GM12878 (cell line): ENCODE measurements at regions not wholly inside any gene's neighbourhood (a gene's known extent, or its start where the extent isn't known, plus 50 kb on each side); places are given as distances from the start of the nearest gene placed in this dataset.

ENCODE experiments used
- ATAC-seq: fragments of 200-7000 bp; cut with Tn5 transposase; 3 replicates; pipeline ENCODE4 v1.9.1; 2020; ENCODE audit warnings: mild to moderate bottlenecking, moderate library complexity
- BruUV-seq: library from RNA; stranded (reverse); fragments of 400-500 nt; replicated peaks from 2 replicates; lab custom pipeline; 2021; lab: Mats Ljungman, UMichigan
- CTCF ChIA-PET: fragments of 300-600 bp; sonication (Branson Sonifier 250); formaldehyde crosslinking; extraction: SDS; loops from one replicate; lab custom pipeline; 2021; ENCODE audit warnings: inconsistent platforms; lab: Yijun Ruan, JAX
- POLR2A ChIA-PET: fragments of 350-600 bp; formaldehyde crosslinking; extraction: SDS; loops from one replicate; lab custom pipeline; 2021; ENCODE audit warnings: inconsistent platforms; lab: Charles Lee
- RAD21 ChIA-PET: fragments of 300-600 bp; sonication (Branson Sonifier 250); formaldehyde crosslinking; loops from one replicate; lab custom pipeline; 2023; ENCODE audit warnings: antibody characterized with exemption; ENCODE audit not compliant: unreplicated experiment; lab: Charles Lee
- SMC1A ChIA-PET: fragments of 300-600 bp; sonication (Branson Sonifier 250); formaldehyde crosslinking; loops from one replicate; lab custom pipeline; 2023; ENCODE audit not compliant: unreplicated experiment, uncharacterized antibody; lab: Charles Lee
- DNase-seq: peaks from one replicate; pipeline ENCODE4 v3.0.0-alpha.2; 2011; ENCODE audit warnings: low read depth, low spot score
- FAIRE-seq: peaks from 3 replicates; lab custom pipeline; 2011; peaks lifted over from hg19 to GRCh38; lab: Jason Lieb, UNC
- H2AFZ ChIP-seq: 2 replicates; pipeline ENCODE4 v1.6.0; 2011; ENCODE audit warnings: low read depth, low read length, control low read depth; ENCODE audit not compliant: control insufficient read depth
- H3K27ac ChIP-seq: 2 replicates; pipeline ENCODE4 v1.5.1; 2011; ENCODE audit warnings: control low read depth; ENCODE audit not compliant: control insufficient read depth, insufficient read depth
- H3K27me3 ChIP-seq, 2 experiments: replicated peaks in 1 of 2; 2 replicates each; pipeline versions ENCODE4 v1.6.0 to v1.6.1; 2011; ENCODE audit warnings: low read length in 1 of 2; ENCODE audit not compliant: control insufficient read depth in 2 of 2, insufficient read depth in 2 of 2
- H3K36me3 ChIP-seq, 2 experiments: 2 replicates each; pipeline ENCODE4 v1.5.1; 2011; ENCODE audit warnings: low read length in 1 of 2; ENCODE audit not compliant: control insufficient read depth in 2 of 2, insufficient read depth in 2 of 2
- H3K4me1 ChIP-seq: 2 replicates; pipeline ENCODE4 v1.6.1; 2011; ENCODE audit warnings: mild to moderate bottlenecking, low read length, moderate library complexity, mixed read lengths; ENCODE audit not compliant: control insufficient read depth, insufficient read depth
- H3K4me2 ChIP-seq: 2 replicates; pipeline ENCODE4 v1.6.0; 2011; ENCODE audit warnings: control low read depth; ENCODE audit not compliant: control insufficient read depth, insufficient read depth
- H3K4me3 ChIP-seq: fragments of 200-600 bp; sonication (generic); 2 replicates; pipeline ENCODE4 v1.5.1; 2016
- H3K79me2 ChIP-seq: 2 replicates; pipeline ENCODE4 v1.6.0; 2011; ENCODE audit warnings: low read length; ENCODE audit not compliant: control insufficient read depth, insufficient read depth
- H3K9ac ChIP-seq: 2 replicates; pipeline ENCODE4 v1.8.0; 2011; ENCODE audit warnings: low read length, control low read depth, mixed read lengths; ENCODE audit not compliant: control insufficient read depth, insufficient read depth
- H3K9me3 ChIP-seq: replicated peaks from 3 replicates; pipeline ENCODE4 v1.5.1; 2011; ENCODE audit warnings: mild to moderate bottlenecking, low read length; ENCODE audit not compliant: control insufficient read depth, insufficient read depth
- H4K20me1 ChIP-seq: 2 replicates; pipeline ENCODE4 v1.6.0; 2011; ENCODE audit not compliant: control insufficient read depth, insufficient read depth
- ATF7 ChIP-seq: fragments of 450-650 bp; IDR thresholded peaks from 2 replicates; pipeline ENCODE4 v1.6.1; 2016; ENCODE audit warnings: low read depth, mild to moderate bottlenecking
- CHD4 ChIP-seq: fragments of 200-600 bp; sonication (generic); IDR thresholded peaks from 2 replicates; pipeline ENCODE4 v1.6.1; 2016; ENCODE audit warnings: mild to moderate bottlenecking
- E4F1 ChIP-seq: fragments of 450-650 bp; IDR thresholded peaks from 2 replicates; pipeline ENCODE4 v1.6.1; 2018; ENCODE audit warnings: borderline replicate concordance, mild to moderate bottlenecking; ENCODE audit not compliant: partially characterized antibody
- ESRRA ChIP-seq: IDR thresholded peaks from 2 replicates; pipeline ENCODE4 v1.6.1; 2012; ENCODE audit warnings: mild to moderate bottlenecking, low read length, improper control_type of control experiment
- FOXK2 ChIP-seq: fragments of 450-650 bp; IDR thresholded peaks from 2 replicates; pipeline ENCODE4 v1.6.1; 2017; ENCODE audit warnings: mild to moderate bottlenecking, moderate library complexity
- HDAC6 ChIP-seq: fragments of 200-600 bp; sonication (generic); IDR thresholded peaks from one replicate; pipeline ENCODE4 v1.8.0; 2017; ENCODE audit warnings: antibody characterized with exemption; ENCODE audit not compliant: unreplicated experiment
- IRF3 ChIP-seq: fragments of 450-650 bp; IDR thresholded peaks from 2 replicates; pipeline ENCODE4 v1.6.1; 2014; ENCODE audit warnings: mild to moderate bottlenecking
- KLF5 ChIP-seq: fragments of 450-650 bp; IDR thresholded peaks from 2 replicates; pipeline ENCODE4 v1.6.1; 2014; ENCODE audit warnings: mild to moderate bottlenecking; ENCODE audit not compliant: partially characterized antibody
- SPI1 ChIP-seq: IDR thresholded peaks from 2 replicates; pipeline ENCODE4 v1.6.1; 2011; ENCODE audit warnings: low read depth, mild to moderate bottlenecking, low read length, moderate library complexity, borderline replicate concordance; ENCODE audit not compliant: insufficient read depth
- ZNF622 ChIP-seq: fragments of 450-650 bp; IDR thresholded peaks from 2 replicates; pipeline ENCODE4 v1.6.1; 2017; ENCODE audit warnings: mild to moderate bottlenecking, inconsistent platforms
- ZZZ3 ChIP-seq: IDR thresholded peaks from 2 replicates; pipeline ENCODE4 v1.6.1; 2011; ENCODE audit warnings: low read depth; ENCODE audit not compliant: control insufficient read depth, insufficient read length
- whole genome bisulfite sequencing: methylation state at CpG from one replicate; pipeline ENCODE4 v1.1.6; 2016; ENCODE audit warnings: low lambda C conversion rate; ENCODE audit not compliant: insufficient replicate concordance, insufficient coverage; ENCODE audit errors: missing lambda C conversion rate; 5-methylcytosine and 5-hydroxymethylcytosine counted together
- in situ Hi-C: fragments of 300-500 bp; cut with MboI; formaldehyde crosslinking; loops from 9 replicates; pipeline ENCODE4 v1.14.3; 2018; ENCODE audit warnings: mixed read lengths
- intact Hi-C: fragments of 100-400 bp; cut with micrococcal nuclease; formaldehyde crosslinking; loops from one replicate; pipeline ENCODE4 v1.14.2; 2022; ENCODE audit not compliant: unreplicated experiment

- TF ChIP-seq KLF5 (no peak), ZNF622 (no peak), ESRRA (no peak)
- TF ChIP-seq, all 136 proteins: peak for 0
- SMC1A ChIA-PET, result no interaction called here
- CTCF ChIA-PET, result no interaction called here
- no peak overlapping the region for H2AFZ ChIP-seq
- in situ Hi-C loops (no loop called here), intact Hi-C loops (no loop called here)
- no peaks in the 10 kb centered on the region for H4K20me1 ChIP-seq
- peaks cover 7% of the 10 kb centered on the region for H3K4me1 ChIP-seq
- FAIRE-seq (no peak), ATAC-seq (no peak), DNase-seq (no peak)
- no peaks in the 10 kb centered on the region; the same call in 2 of the 3 replicates for H3K9me3 ChIP-seq
- WGBS, result 51% methylated on average over 7 of the region's 7 CpGs
- POLR2A ChIA-PET, result no interaction called here
- no peak overlapping the region for H3K27ac ChIP-seq
- H3K9ac ChIP-seq, result no peak overlapping the region
- no peak overlapping the region for H3K4me2 ChIP-seq
- RAD21 ChIA-PET, result no interaction called here
- H3K27me3 ChIP-seq, result no peaks in the 10 kb centered on the region
- H3K4me3 ChIP-seq, result no peak overlapping the region
- BruUV-seq, result no TSS peak
- H3K36me3 ChIP-seq, result no peaks in the 10 kb centered on the region
- no peaks in the 10 kb centered on the region for H3K79me2 ChIP-seq
Measured at GRCh38 chr3:177431525-177432176, 234.4 kb upstream of the TBL1XR1 start.

GRCh38 chr3:177435301-177435700, 238.0 kb upstream of the TBL1XR1 start:
- ChIA-PET RAD21 (no interaction called here), SMC1A (no interaction called here), POLR2A (no interaction called here), CTCF (no interaction called here)
- in situ Hi-C loops, result no loop called here
- H3K4me3 ChIP-seq, result no peak overlapping the region
- DNase-seq (no peak), ATAC-seq (no peak), FAIRE-seq (no peak)
- H3K4me2 ChIP-seq, result no peak overlapping the region
- H3K36me3 ChIP-seq, result no peaks in the 10 kb centered on the region
- no peaks in the 10 kb centered on the region for H3K4me1 ChIP-seq
- H3K79me2 ChIP-seq, result no peaks in the 10 kb centered on the region
- TF ChIP-seq ZZZ3 (no peak), IRF3 (no peak), CHD4 (no peak), FOXK2 (no peak), E4F1 (no peak), ATF7 (no peak), HDAC6 (no peak), SPI1 (no peak)
- H3K9ac ChIP-seq, result no peak overlapping the region
- BruUV-seq, result no TSS peak
- no peak overlapping the region for H3K27ac ChIP-seq
- no peaks in the 10 kb centered on the region for H3K9me3 ChIP-seq
- WGBS, result 63% methylated on average over 3 of the region's 3 CpGs
- H4K20me1 ChIP-seq, result no peaks in the 10 kb centered on the region
- intact Hi-C loops, result no loop called here
- H2AFZ ChIP-seq, result no peak overlapping the region
- no peaks in the 10 kb centered on the region for H3K27me3 ChIP-seq
